Ovary (tissue), 3 donors: ENCODE measurements at regions not wholly inside any gene's neighbourhood (a gene's known extent, or its start where the extent isn't known, plus 50 kb on each side); places are given as distances from the start of the nearest gene placed in this dataset.

ENCODE experiments used
- EP300 ChIP-seq: sonication (generic); formaldehyde crosslinking; IDR thresholded peaks from one replicate; pipeline ENCODE4 v1.6.1; 2017; ENCODE audit warnings: antibody characterized with exemption
- TF ChIP-seq, protein P1 (sequence below), 3 donors: fragments of 450-650 bp in 2 of 3; fragments of 200-600 bp in 1 of 3; IDR thresholded peaks; one replicate each; pipeline versions ENCODE4 v1.5.1 to v1.8.0; 2016 to 2022; ENCODE audit warnings: antibody characterized with exemption in 3 of 3, mild to moderate bottlenecking in 1 of 3
- donor health status: DM: no; HTN: no; CAD: no.

DNA sequence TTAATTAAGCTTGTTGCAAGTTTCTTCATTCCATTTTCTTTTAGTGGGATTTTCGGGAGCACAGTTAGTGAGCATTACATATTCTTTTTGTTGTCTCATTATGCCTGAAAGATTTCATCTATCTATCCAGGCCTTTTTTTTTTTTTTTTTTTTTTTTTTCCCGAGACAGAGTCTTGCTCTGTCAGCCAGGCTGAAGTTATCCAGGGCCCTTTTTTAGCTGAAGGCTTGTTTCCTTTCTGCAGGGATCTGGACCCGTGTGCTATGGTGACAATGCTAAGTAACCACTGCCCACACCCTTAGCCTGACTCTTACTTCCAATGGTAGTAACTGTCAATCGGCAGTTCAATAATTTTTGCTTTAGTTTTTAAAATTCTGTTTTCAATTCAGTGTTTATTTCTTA lies 190.8 kb upstream of the MTPN start:
- TF ChIP-seq, protein P1, sequence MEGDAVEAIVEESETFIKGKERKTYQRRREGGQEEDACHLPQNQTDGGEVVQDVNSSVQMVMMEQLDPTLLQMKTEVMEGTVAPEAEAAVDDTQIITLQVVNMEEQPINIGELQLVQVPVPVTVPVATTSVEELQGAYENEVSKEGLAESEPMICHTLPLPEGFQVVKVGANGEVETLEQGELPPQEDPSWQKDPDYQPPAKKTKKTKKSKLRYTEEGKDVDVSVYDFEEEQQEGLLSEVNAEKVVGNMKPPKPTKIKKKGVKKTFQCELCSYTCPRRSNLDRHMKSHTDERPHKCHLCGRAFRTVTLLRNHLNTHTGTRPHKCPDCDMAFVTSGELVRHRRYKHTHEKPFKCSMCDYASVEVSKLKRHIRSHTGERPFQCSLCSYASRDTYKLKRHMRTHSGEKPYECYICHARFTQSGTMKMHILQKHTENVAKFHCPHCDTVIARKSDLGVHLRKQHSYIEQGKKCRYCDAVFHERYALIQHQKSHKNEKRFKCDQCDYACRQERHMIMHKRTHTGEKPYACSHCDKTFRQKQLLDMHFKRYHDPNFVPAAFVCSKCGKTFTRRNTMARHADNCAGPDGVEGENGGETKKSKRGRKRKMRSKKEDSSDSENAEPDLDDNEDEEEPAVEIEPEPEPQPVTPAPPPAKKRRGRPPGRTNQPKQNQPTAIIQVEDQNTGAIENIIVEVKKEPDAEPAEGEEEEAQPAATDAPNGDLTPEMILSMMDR (IDR thresholded peaks at IDR 0.05) = no peak
- TF ChIP-seq EP300 = no peak
